Stomach (tissue), 8 donors: ENCODE measurements at regions not wholly inside any gene's neighbourhood (a gene's known extent, or its start where the extent isn't known, plus 50 kb on each side); places are given as distances from the start of the nearest gene placed in this dataset.

Experiments used
- DNase-seq, 2 donors: peaks; one replicate each; pipeline versions ENCODE4 v3.0.0 to v3.0.0-alpha.2; 2013 to 2019
- H3K27ac ChIP-seq, 5 donors: fragments of 200-600 bp in 4 of 5; sonication (generic) in 4 of 5; one replicate each; pipeline ENCODE4 v1.5.1; 2013 to 2019; ENCODE audit warnings: mild to moderate bottlenecking in 1 of 5, moderate library complexity in 1 of 5
- H3K27me3 ChIP-seq, 3 donors: fragments of 200-600 bp; sonication (generic); one replicate each; pipeline ENCODE4 v1.5.1; 2017 to 2019; ENCODE audit warnings: mixed run types in 1 of 3
- H3K36me3 ChIP-seq, 4 donors: fragments of 200-600 bp; sonication (generic); 1 replicate in 3 of 4; 2 replicates in 1 of 4; pipeline ENCODE4 v1.5.1; 2016 to 2019
- H3K4me1 ChIP-seq, 4 donors: fragments of 200-600 bp; sonication (generic); one replicate each; pipeline ENCODE4 v1.5.1; 2016 to 2019
- H3K4me3 ChIP-seq, 4 donors: fragments of 200-600 bp; sonication (generic) in 3 of 4; one replicate each; pipeline ENCODE4 v1.5.1; 2016 to 2019; ENCODE audit warnings: mild to moderate bottlenecking in 1 of 4
- H3K9me3 ChIP-seq, 4 donors: fragments of 200-600 bp; sonication (generic); one replicate each; pipeline ENCODE4 v1.5.1; 2016 to 2019
- EP300 ChIP-seq: sonication (generic); formaldehyde crosslinking; IDR thresholded peaks from one replicate; pipeline ENCODE4 v1.6.1; 2017; ENCODE audit warnings: antibody characterized with exemption
- POLR2A ChIP-seq, 4 donors: fragments of 450-650 bp; IDR thresholded peaks; one replicate each; pipeline ENCODE4 v1.6.1; 2016; ENCODE audit warnings: antibody characterized with exemption in 4 of 4, control low read depth in 2 of 4, mild to moderate bottlenecking in 1 of 4, moderate library complexity in 1 of 4
- POLR2AphosphoS5 ChIP-seq, 3 donors: sonication (generic); formaldehyde crosslinking; IDR thresholded peaks; one replicate each; pipeline ENCODE4 v1.6.1; 2016; ENCODE audit warnings: antibody characterized with exemption in 3 of 3
- WGBS, 5 donors: extraction: QIAGEN DNeasy Blood & Tissue Kit in 3 of 5; methylation state at CpG; one replicate each; pipeline versions ENCODE4 v1.1.5 to v1.1.7; 2013 to 2018; 5-methylcytosine and 5-hydroxymethylcytosine counted together
- intact Hi-C: fragments of 100-400 bp; cut with DNase I; formaldehyde crosslinking; loops from one replicate; pipeline ENCODE4 v1.15.1; 2023; ENCODE audit warnings: low total_unique reads
- TF ChIP-seq, protein P1 (sequence below), 7 experiments: fragments of 450-650 bp in 4 of 7; fragments of 200-600 bp in 3 of 7; sonication (generic) in 3 of 7; IDR thresholded peaks; one replicate each; pipeline ENCODE4 v1.5.1; 2016 to 2019; ENCODE audit warnings: antibody characterized with exemption in 7 of 7, control low read depth in 2 of 7, mild to moderate bottlenecking in 1 of 7
- donor health status: healthy with polysubstance abuse.
- donor health status: Bipolar disorder and iron deficiency.
- donor health status: healthy.

DNA sequence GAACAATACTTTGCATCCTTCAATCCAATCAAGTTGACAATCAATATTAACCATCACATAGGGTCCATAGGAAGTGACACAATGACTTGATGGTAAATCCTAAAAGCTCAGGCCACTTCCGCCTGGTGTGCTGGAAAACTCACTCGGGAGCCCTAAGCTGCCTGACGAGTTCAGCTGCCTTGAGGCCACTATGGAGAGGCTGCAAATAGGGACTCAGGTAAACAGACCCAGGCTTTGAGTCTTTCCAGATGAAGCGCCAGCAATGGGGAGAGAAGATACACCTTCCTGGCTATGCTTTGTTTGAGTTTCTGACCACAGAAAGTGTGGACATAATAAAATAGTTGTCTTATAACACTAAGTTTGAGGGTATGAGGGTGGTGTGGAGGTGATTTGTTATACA lies 112.6 kb downstream of the GPR63 start:
- DNase-seq = peak in 1 of 2 donors; percentile 28
- H3K4me3 ChIP-seq = no peak overlapping the region
- H3K36me3 ChIP-seq = no peaks in the 10 kb centered on the region
- H3K27ac ChIP-seq = no peak overlapping the region
- H3K9me3 ChIP-seq = no peaks in the 10 kb centered on the region
- TF ChIP-seq EP300 (no peak), POLR2A (IDR thresholded peaks at IDR 0.05) (no peak), POLR2AphosphoS5 (IDR thresholded peaks at IDR 0.05) (no peak)
- TF ChIP-seq, protein P1, sequence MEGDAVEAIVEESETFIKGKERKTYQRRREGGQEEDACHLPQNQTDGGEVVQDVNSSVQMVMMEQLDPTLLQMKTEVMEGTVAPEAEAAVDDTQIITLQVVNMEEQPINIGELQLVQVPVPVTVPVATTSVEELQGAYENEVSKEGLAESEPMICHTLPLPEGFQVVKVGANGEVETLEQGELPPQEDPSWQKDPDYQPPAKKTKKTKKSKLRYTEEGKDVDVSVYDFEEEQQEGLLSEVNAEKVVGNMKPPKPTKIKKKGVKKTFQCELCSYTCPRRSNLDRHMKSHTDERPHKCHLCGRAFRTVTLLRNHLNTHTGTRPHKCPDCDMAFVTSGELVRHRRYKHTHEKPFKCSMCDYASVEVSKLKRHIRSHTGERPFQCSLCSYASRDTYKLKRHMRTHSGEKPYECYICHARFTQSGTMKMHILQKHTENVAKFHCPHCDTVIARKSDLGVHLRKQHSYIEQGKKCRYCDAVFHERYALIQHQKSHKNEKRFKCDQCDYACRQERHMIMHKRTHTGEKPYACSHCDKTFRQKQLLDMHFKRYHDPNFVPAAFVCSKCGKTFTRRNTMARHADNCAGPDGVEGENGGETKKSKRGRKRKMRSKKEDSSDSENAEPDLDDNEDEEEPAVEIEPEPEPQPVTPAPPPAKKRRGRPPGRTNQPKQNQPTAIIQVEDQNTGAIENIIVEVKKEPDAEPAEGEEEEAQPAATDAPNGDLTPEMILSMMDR (IDR thresholded peaks at IDR 0.05) = no peak
- WGBS, 5 donors = 49 to 68% (median 57%) methylated on average over 4 of the region's 4 CpGs
- H3K4me1 ChIP-seq = peaks cover 0 to 4% (median 0%) of the 10 kb centered on the region in 4 donors
- no peaks in the 10 kb centered on the region for H3K27me3 ChIP-seq
- intact Hi-C loops = no loop called here

- Histone ChIP-seq H3K4me1 (peaks cover 0 to 4% (median 0%) of the 10 kb centered on the region in 4 donors), H3K36me3 (no peaks in the 10 kb centered on the region), H3K4me3 (no peak overlapping the region), H3K27ac (no peak overlapping the region), H3K27me3 (no peaks in the 10 kb centered on the region), H3K9me3 (no peaks in the 10 kb centered on the region)
- WGBS, 5 donors = 56 to 69% (median 67%) methylated on average over 1 of the region's 1 CpG
- no peak for DNase-seq
- intact Hi-C loops = no loop called here
- TF ChIP-seq, protein P1 (IDR thresholded peaks at IDR 0.05) = no peak
- TF ChIP-seq POLR2A (IDR thresholded peaks at IDR 0.05) = no peak
- no peak for TF ChIP-seq EP300
Measured at GRCh38 chr6:96723362-96723761, 113.9 kb downstream of the GPR63 start.

DNA sequence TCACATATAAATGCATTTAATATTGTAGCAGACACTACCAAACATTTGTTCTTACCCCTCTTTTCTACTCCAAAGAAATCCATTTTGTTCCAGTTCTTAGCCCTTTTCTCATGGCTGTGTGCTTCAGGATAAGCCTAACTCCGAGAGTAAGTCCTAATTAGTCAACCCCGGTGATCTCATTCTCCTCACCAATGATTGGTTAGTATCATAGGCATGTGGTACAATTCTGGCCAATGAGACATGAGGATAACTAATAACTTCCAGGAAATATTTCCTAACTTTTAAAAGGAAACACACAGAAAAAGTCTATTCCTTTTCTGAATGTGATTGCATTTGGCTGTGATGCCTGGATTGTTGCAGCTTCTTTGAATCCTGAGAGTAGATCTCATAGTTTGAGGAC lies 116.0 kb downstream of the GPR63 start:
- no peak for DNase-seq
- 78 to 88% (median 84%) methylated on average over 2 of the region's 2 CpGs for WGBS, 5 donors
- H3K4me3 ChIP-seq = no peak overlapping the region
- peaks cover 0 to 4% (median 0%) of the 10 kb centered on the region in 4 donors for H3K4me1 ChIP-seq
- no peak for TF ChIP-seq POLR2AphosphoS5 (IDR thresholded peaks at IDR 0.05)
- no peak for TF ChIP-seq EP300
- TF ChIP-seq, protein P1 (IDR thresholded peaks at IDR 0.05) = no peak
- TF ChIP-seq POLR2A (IDR thresholded peaks at IDR 0.05) = no peak
- intact Hi-C loops = no loop called here
- H3K27ac ChIP-seq = no peak overlapping the region
- no peaks in the 10 kb centered on the region for H3K36me3 ChIP-seq
- no peaks in the 10 kb centered on the region for H3K27me3 ChIP-seq
- no peaks in the 10 kb centered on the region for H3K9me3 ChIP-seq

- Histone ChIP-seq H3K27me3 (no peaks in the 10 kb centered on the region), H3K36me3 (no peaks in the 10 kb centered on the region), H3K4me1 (no peaks in the 10 kb centered on the region), H3K9me3 (no peaks in the 10 kb centered on the region), H3K27ac (no peak overlapping the region), H3K4me3 (no peak overlapping the region)
- intact Hi-C loops = no loop called here
- DNase-seq = no peak
- 54 to 66% (median 58%) methylated on average over 4 of the region's 4 CpGs for WGBS, 5 donors
- TF ChIP-seq EP300 = no peak
- no peak for TF ChIP-seq POLR2AphosphoS5 (IDR thresholded peaks at IDR 0.05)
- TF ChIP-seq, protein P1 (IDR thresholded peaks at IDR 0.05) = no peak
- no peak for TF ChIP-seq POLR2A (IDR thresholded peaks at IDR 0.05)
Measured at GRCh38 chr6:96716221-96716620, 121.1 kb downstream of the GPR63 start.
